GM13976 (cell line): ENCODE measurements at regions not wholly inside any gene's neighbourhood (a gene's known extent, or its start where the extent isn't known, plus 50 kb on each side); places are given as distances from the start of the nearest gene placed in this dataset.

Experiments used
- DNase-seq: peaks from one replicate; pipeline ENCODE4 v3.0.0; 2012; ENCODE audit warnings: low spot score
- in situ Hi-C: fragments of 300-500 bp; cut with MboI; formaldehyde crosslinking; loops from one replicate; pipeline ENCODE4 v1.12.0; 2022; ENCODE audit warnings: low sequenced_read_pairs, mixed read lengths, inconsistent platforms; ENCODE audit not compliant: unreplicated experiment
- TF ChIP-seq, protein P1 (sequence below): IDR thresholded peaks from 2 replicates; pipeline ENCODE4 v1.5.1; 2012; ENCODE audit warnings: borderline replicate concordance, mild to moderate bottlenecking; ENCODE audit not compliant: insufficient read depth; ENCODE audit errors: extremely low read depth, missing control alignments, control extremely low read depth

DNA sequence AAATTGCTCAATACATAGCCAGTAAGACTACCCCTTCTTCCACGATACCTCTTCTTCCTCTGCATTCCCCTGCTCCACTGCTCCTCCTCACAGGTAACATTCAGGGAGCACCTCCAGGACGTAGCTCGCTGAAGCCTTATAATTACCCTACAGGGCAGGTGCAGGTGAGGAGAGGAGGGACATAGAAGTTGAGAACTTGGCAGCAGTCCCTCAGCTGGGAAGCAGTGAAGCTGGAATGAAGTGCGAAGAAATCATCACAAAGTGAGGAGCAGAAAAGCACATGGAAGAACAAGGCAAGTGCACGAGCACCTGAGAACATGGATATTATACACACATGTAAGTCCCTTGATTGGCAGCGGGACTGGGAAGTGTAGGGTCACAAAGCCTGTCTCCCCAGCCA is 118.2 kb downstream of the HSD17B3 start:
- no peak for DNase-seq
- in situ Hi-C loops = no loop called here
- TF ChIP-seq, protein P1, sequence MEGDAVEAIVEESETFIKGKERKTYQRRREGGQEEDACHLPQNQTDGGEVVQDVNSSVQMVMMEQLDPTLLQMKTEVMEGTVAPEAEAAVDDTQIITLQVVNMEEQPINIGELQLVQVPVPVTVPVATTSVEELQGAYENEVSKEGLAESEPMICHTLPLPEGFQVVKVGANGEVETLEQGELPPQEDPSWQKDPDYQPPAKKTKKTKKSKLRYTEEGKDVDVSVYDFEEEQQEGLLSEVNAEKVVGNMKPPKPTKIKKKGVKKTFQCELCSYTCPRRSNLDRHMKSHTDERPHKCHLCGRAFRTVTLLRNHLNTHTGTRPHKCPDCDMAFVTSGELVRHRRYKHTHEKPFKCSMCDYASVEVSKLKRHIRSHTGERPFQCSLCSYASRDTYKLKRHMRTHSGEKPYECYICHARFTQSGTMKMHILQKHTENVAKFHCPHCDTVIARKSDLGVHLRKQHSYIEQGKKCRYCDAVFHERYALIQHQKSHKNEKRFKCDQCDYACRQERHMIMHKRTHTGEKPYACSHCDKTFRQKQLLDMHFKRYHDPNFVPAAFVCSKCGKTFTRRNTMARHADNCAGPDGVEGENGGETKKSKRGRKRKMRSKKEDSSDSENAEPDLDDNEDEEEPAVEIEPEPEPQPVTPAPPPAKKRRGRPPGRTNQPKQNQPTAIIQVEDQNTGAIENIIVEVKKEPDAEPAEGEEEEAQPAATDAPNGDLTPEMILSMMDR = no peak

DNA sequence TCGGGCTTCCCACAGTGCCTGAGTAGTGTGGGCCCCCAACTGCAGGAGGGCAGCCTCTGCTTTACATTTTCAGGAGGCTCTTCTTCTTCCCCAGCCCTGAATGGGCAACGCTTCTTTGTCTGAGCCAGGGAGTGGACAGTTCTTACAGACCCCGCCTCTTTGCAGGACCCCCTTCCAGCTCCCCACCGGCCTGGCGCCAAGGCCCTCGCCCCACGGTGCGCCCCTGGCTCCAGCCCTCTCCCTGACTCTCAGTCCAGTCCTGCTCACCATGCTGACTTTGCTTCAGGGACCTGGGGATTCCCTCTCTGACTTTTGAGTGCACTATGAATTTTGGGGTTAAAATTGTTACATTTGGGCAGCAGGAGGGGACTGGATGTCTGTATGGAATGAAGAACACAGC is 123.8 kb downstream of the HSD17B3 start:
- TF ChIP-seq, protein P1 = no peak
- in situ Hi-C loops = no loop called here

DNA sequence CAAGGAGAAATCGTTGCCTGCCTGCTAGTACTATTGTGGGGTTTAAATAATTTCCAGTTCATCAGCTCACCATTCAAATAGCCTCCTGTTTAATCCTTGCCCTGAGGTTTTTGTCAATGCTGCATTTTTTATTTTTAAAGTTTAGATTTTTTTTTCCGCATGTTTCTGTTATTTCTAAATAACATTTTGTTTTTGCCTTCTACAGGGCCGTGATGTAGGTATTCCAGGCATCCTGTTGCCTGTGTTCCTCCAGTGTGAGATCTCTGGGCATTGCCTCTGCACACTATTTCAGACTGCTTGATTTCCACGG is 124.3 kb downstream of the HSD17B3 start:
- in situ Hi-C loops = no loop called here
- no peak for DNase-seq
- TF ChIP-seq, protein P1 = no peak

More for the DNA sequence above, 123.8 kb downstream of the HSD17B3 start:
- no peak for DNase-seq

DNA sequence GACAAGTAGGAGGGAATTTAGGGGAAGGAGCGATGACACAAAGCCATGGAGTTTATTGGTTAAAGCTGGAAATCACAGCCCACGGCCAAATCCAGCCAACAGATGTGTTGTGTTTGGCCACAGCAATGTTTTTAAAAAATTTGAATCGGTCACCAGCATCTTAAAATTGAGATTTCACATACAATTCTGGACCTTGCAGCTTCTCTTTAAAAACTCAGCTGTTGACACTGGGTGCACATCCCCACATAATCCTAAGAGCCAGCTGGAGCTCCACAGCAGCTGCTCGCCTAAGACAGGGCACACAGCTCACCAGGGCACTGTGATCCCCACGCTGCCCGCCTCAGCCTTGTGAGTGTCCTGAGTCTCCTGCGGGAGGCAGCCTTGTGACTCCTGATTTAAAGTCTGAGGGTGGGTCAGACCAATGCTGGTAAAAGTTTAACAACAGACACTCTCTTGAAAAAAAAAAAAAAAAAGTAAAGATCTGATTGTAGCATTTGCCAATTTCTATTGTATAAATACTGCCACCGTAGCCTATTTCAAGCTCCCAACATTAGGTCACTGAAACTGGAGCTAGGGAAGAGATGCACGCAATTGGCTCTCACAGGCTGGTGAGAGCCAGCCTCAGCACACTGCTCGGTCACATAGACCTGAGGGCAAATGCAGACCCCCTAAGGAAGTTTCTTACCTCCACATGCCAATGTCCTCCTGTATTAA is 124.8 kb downstream of the HSD17B3 start:
- in situ Hi-C loops = no loop called here
- TF ChIP-seq, protein P1 = no peak
- no peak for DNase-seq

DNA sequence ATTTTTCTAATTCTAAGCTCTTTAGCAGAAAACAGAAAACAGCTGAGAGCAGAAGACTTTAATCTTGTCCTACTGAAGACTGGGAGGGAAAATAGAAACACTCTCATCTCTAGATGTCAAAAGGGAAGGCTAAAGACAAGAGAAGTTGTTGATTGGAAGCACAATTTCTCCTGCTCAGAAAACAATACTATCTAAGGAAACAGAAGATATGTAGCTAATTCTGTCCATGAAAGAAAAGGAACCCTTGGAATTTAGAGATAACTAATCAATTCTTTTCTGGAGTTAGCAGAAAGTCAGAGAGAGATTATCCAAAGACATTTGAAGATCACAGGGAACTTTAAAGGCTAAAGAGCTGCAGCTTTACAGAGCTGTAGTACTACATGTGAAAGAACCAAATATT is 126.2 kb downstream of the HSD17B3 start:
- in situ Hi-C loops = no loop called here
- no peak for DNase-seq

DNA sequence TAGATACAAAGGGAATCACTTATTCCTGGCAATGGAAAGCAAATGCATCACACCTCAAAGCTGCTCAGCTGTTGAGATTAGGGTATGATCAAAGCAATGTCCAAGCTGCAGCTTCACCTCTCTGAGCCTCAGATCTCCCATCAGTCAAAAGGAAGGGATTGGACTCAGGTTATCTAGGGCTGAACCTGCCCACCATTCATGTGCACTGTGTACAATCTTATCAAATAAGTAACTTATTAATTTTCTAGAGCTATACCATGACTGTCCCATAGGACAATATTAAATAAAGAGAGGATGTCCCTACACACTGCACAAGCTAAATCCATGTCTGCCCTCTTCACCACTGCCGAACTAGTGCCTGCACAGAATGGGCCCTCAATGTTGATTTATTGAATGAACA is 127.0 kb downstream of the HSD17B3 start:
- TF ChIP-seq, protein P1 = no peak
- no peak for DNase-seq
- in situ Hi-C loops = no loop called here

More for the DNA sequence above, 126.2 kb downstream of the HSD17B3 start:
- TF ChIP-seq, protein P1 = no peak
